Activated T-cell treated with anti-CD3 and anti-CD28 coated beads for 4 hours (primary cell): ENCODE measurements at regions not wholly inside any gene's neighbourhood (a gene's known extent, or its start where the extent isn't known, plus 50 kb on each side); places are given as distances from the start of the nearest gene placed in this dataset.

Experiments used
- DNase-seq: peaks from one replicate; pipeline ENCODE4 v3.0.0-alpha.2; 2020

- DNase-seq, result no peak
These were observed 106.1 kb upstream of the HABP2 start for GRCh38 chr10:113446739-113447138.

DNA sequence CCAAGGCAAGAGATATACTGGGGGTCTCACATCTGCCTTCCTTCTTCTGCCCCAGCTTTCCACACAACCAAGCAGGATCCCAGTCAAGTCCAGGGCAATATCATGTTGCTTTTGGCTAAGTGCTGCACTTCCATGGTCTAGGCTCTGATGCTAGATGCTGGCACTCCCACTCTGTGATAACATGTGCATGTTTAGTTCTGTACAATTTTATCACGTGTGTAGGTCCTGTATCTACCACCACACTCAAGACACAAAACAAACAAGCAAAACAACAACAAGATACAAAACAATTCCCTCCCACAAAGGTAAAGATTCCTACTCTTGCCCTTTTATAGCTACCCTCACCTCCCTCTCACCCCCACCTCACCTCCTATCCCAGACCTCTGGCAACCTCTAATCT is 105.6 kb upstream of the HABP2 start:
- DNase-seq, result no peak

- DNase-seq, result no peak
These were observed 103.7 kb upstream of the HABP2 start for GRCh38 chr10:113449006-113449695.

DNA sequence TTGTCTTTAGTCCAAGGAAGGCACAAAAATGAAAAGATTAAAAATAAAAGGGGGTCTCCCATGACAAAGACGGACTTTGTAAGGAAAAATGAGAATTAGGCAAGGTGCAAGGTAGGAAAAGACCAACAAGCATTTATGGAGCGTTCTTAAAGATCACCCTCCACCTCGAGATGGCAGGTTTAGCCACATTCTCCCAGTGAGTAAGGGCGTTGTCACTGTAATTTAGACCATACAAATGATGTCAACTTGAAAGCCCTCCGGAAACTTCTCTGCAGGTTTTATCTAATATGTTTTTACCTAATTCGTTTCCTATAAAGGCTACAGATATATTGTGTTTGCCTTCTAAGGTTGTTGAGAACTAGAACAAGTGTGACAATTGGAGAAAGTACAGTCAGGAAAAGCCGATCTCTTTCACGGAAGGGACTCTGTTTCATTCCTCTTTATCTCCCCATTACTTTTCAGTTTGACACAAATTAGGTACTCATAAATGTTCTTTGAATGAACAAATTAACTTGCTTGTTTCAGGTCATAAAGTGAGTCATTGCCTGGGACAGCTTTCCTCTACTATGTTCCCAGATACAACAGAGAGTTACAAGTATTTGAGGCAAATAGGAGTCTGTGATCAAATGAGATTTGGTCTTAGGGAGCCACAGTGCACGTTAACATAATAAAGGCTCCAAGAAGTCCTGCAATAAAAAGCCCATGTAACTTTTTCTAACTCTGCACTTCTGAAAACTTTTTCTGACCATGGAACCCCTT is 102.6 kb upstream of the HABP2 start:
- no peak for DNase-seq

DNA sequence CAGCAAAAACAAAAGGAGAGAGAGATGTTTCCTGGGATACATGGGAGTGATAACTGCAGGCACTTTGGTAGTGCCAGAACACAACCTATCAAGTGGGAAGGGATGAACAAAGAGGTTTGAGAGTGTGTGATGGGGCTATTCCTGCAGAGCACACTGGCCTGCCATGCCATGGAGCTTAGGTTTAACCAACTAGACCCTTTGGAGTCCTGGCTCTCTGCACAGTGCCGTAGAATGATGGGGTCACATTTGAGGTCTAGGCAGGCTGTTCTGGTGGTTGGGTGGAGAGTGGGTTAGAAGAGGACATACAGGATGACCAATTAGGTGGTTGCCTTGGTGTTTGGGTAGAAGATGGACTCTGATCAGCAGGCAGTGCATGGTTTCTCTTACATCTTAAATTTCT is 101.9 kb upstream of the HABP2 start:
- no peak for DNase-seq

DNA sequence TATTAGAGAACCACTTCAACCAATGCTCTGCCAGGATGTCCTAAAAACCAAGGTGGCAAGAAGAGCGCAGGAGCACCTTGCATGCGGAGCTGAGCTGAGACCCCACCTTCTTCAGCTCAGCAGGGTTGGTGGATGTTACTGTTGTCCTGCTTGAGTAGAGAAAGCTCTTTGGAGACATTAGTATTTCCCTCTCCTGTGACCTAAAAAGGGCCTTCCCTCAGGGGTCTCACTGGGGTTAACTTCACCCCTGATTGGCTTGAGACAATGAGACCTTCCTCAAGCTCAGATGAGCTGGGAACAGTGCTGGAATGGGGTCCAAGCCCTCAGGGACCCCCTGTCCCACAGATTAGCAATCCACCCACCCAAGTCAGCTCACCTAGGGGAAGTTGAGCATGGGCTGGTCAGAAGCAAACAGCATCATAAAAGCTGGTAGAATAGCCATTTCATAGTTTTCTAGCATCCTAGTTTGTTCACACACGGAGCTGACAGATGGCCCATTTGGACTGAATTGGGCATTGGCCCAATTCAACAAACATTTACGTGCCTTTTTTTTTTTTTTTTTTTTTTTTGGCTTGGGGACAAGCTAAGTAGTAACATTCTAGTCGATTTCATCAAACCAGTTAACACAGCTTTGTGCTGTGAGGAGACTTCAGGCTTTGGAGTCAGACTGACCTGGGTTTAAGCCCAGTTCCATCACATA is 100.6 kb upstream of the HABP2 start:
- DNase-seq, result no peak

GRCh38 chr10:113453351-113453750 is 99.5 kb upstream of the HABP2 start:
- no peak for DNase-seq

GRCh38 chr10:113454341-113455061 is 98.4 kb upstream of the HABP2 start:
- no peak for DNase-seq

GRCh38 chr10:113455947-113456346 is 96.9 kb upstream of the HABP2 start:
- DNase-seq, result no peak

DNA sequence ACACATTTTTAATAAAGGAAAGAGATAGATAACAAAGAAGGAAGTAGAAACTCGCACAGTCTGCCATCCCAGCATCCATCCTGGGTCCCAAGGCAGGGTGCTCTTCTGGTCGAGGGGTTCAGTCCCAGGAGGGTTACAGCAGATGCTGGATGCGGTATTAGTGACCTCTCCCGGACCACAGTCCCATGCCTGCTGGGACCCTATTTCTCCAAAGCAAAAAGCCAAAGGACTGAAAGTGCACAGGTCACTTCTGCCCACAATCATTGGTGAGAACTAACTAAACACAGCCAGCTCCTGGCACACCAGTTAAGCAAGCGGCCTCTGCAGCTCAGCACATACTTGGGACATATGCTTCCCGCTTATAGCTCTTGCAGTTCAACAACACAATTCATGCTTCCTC is 96.1 kb upstream of the HABP2 start:
- DNase-seq, result no peak

- DNase-seq, result no peak
These were observed 95.4 kb upstream of the HABP2 start for GRCh38 chr10:113457408-113457807.

- DNase-seq, result no peak
These were observed 94.4 kb upstream of the HABP2 start for GRCh38 chr10:113458451-113458850.

DNA sequence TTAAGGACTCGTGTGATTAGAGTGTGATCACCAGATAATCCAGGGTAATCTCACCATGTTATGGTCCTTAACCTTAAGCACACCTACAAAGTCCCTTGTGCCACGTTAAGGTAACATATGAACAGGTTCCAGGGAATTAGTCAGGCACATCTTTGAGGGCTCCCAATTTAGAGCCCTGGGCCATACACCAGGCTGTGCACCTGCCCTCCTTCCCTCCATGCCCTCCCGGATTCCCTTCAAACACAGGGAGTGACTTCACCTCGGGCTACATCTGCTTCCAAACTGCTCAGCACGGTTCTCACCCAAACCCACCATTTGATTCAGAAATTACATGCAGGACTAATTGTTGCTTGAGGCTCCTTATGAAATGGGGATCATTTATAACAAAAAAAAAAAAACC is 93.9 kb upstream of the HABP2 start:
- DNase-seq, result no peak

DNA sequence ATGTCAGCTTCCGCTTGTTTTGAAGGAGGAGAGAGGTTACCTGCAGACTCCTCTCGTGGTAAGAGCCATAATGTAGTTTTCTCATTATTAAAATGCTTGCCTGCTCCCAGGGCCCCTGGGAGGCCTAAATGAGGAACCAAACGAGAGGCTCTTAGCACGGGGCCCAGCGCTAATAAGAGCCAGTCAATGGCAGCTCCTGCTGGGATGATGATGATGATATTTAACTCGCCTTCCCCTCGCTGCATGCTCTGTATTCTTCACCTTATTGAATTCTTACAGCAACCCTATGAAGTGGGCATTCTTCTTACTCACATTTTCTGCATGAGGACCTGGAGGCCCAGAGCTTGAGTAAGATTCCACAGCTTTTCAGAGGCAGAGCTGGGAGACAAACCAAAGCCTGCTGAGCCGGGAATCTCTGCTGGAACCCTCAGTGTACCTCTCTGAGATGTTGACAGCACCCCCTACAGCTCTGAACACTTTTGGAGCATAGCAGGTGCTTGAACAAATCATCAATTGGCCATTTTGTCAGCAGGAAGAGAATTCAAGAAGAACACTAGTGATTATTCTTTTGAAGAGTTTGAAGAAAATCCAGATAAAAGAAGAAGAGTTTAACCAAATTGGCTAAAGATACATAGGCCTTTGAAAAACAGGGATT is 93.1 kb upstream of the HABP2 start:
- DNase-seq, result no peak

GRCh38 chr10:113463083-113463482 is 89.8 kb upstream of the HABP2 start:
- no peak for DNase-seq

- DNase-seq, result no peak
These were observed 89.1 kb upstream of the HABP2 start for GRCh38 chr10:113463777-113464176.

- DNase-seq, result no peak
These were observed 83.1 kb upstream of the HABP2 start for GRCh38 chr10:113469796-113470195.

- no peak for DNase-seq
These were observed 82.2 kb upstream of the HABP2 start for GRCh38 chr10:113470372-113471240.

GRCh38 chr10:113471241-113471996 is 81.4 kb upstream of the HABP2 start:
- DNase-seq, result no peak

DNA sequence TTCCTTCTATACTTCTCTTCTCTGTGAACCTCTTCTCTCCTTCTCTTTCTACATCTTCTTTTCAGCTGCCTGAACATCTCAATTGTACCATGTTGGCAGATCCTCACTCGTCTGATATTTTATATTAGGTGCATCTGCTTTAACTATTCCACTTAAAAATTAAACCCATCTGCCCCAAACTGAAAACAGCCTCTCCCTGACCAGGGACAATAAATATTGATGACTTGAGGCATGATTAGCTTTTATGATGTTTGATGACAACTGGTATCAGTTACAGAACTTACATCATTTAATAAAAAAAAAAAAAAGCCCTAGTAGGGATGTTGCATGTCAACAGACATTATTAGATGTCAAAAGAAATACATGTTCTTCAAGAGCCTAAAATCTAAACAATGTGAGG is 79.8 kb upstream of the HABP2 start:
- no peak for DNase-seq

DNA sequence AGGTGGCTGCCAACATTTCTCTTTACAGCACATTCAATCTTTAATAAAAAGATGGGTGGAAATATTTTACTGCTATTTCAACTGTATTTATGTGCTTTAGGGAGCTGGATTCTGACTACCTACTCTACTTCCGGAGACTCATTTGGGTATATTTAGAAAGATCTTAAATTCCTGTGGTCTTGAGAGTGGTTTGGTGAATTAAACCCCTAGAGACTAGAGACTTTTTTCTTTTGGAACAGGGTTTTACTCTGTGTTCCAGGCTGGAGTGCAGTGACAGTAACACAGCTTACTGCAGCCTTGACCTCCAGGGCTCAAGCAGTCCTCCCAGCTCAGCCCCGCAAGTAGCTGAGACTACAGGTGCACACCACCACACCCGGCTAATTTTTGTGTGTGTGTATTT is 79.0 kb upstream of the HABP2 start:
- DNase-seq, result no peak
